Cardiac muscle cell (in vitro differentiated cells and primary cell): ENCODE measurements at regions not wholly inside any gene's neighbourhood (a gene's known extent, or its start where the extent isn't known, plus 50 kb on each side); places are given as distances from the start of the nearest gene placed in this dataset.
A peak's percentile ranks its signal among the peaks of the same experiment; 100 is the strongest.
"Not testable (repeated sequence)": the region's sequence is repeated elsewhere in the genome, so short reads cannot be mapped to it uniquely, and the experiment has no call there.

ENCODE experiments used
- DNase-seq, 2 donors: peaks; one replicate each; pipeline versions ENCODE4 v3.0.0 to v3.0.0-alpha.2; 2010 to 2017; ENCODE audit warnings: low read depth in 1 of 2, low spot score in 1 of 2
- H3K27ac ChIP-seq: fragments of 200-600 bp; sonication (generic); 2 replicates; pipeline ENCODE4 v1.5.1; 2016
- H3K27me3 ChIP-seq: fragments of 200-600 bp; sonication (generic); 2 replicates; pipeline ENCODE4 v1.6.0; 2016; ENCODE audit warnings: control low read depth
- H3K36me3 ChIP-seq: fragments of 200-600 bp; sonication (generic); 2 replicates; pipeline ENCODE4 v1.5.1; 2016; ENCODE audit warnings: control low read depth
- H3K4me1 ChIP-seq: fragments of 200-600 bp; sonication (generic); 2 replicates; pipeline ENCODE4 v1.8.1; 2017; ENCODE audit warnings: low read depth, mild to moderate bottlenecking, mixed run types
- H3K4me3 ChIP-seq: fragments of 200-600 bp; sonication (generic); 2 replicates; pipeline ENCODE4 v1.5.1; 2016; ENCODE audit warnings: mild to moderate bottlenecking
- H3K9me3 ChIP-seq: fragments of 200-600 bp; sonication (generic); 2 replicates; pipeline ENCODE4 v1.5.1; 2017; ENCODE audit warnings: low read depth, mild to moderate bottlenecking, control low read depth
- TF ChIP-seq, protein P1 (sequence below): IDR thresholded peaks from 2 replicates; pipeline ENCODE4 v1.5.1; 2012; ENCODE audit warnings: low read depth, mild to moderate bottlenecking, low read length

DNA sequence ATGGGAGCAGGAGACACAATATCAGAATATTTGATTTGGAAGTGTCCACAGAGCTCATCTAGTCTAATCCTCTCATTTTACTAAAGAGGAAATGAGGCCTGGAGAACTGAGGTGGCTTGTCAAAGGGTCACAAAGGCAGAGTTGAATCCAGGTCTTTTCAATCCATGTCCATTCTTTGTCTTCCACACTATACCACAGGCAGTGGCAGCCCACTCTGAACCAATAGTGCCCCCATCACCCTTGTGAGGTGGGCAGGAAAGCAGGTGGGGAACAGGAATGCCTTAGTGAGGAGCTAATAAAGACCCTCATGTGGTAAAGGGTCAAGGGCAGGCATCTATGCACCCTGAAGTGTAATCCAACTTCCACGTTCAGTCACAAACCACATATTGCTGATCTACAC, 134.8 kb upstream of the EGLN3 start:
- Histone ChIP-seq H3K36me3 (no peaks in the 10 kb centered on the region), H3K9me3 (no peaks in the 10 kb centered on the region), H3K27me3 (no peaks in the 10 kb centered on the region), H3K27ac (no peak overlapping the region), H3K4me3 (no peak overlapping the region), H3K4me1 (peaks cover 4% of the 10 kb centered on the region)
- TF ChIP-seq, protein P1, sequence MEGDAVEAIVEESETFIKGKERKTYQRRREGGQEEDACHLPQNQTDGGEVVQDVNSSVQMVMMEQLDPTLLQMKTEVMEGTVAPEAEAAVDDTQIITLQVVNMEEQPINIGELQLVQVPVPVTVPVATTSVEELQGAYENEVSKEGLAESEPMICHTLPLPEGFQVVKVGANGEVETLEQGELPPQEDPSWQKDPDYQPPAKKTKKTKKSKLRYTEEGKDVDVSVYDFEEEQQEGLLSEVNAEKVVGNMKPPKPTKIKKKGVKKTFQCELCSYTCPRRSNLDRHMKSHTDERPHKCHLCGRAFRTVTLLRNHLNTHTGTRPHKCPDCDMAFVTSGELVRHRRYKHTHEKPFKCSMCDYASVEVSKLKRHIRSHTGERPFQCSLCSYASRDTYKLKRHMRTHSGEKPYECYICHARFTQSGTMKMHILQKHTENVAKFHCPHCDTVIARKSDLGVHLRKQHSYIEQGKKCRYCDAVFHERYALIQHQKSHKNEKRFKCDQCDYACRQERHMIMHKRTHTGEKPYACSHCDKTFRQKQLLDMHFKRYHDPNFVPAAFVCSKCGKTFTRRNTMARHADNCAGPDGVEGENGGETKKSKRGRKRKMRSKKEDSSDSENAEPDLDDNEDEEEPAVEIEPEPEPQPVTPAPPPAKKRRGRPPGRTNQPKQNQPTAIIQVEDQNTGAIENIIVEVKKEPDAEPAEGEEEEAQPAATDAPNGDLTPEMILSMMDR = no peak
- no peak for DNase-seq

DNA sequence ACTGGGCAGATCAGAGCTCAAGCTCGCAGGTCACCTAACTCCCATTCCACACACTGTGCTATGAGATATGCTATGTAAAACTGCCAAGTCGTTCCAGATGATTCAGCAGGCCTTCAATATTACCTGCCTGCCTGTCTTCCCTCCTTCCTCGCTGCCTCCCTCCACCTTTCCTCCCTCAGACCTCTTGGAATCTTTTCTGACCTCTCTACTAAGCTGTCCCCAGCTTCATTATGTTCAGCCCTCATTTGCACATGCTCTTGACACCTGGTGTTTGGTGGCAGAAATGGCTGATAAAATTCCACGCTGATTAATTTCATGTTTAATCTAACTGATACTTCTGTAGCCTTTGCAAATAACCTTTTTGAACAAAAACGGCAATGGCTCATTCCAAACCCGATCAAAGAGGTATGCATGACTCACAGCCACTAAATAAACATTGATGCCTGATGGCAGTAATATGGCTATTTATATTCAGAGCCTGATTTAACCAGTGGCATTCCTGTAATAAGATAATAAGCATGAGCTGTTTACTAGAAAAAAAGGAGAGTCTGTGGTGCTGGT, 130.8 kb upstream of the EGLN3 start:
- no peak overlapping the region for H3K27ac ChIP-seq
- no peaks in the 10 kb centered on the region for H3K9me3 ChIP-seq
- TF ChIP-seq, protein P1 = no peak
- H3K4me1 ChIP-seq = peaks cover 4% of the 10 kb centered on the region
- H3K27me3 ChIP-seq = no peaks in the 10 kb centered on the region
- H3K36me3 ChIP-seq = no peaks in the 10 kb centered on the region
- peak in 1 of 2 donors; percentile 45 for DNase-seq
- no peak overlapping the region for H3K4me3 ChIP-seq

DNA sequence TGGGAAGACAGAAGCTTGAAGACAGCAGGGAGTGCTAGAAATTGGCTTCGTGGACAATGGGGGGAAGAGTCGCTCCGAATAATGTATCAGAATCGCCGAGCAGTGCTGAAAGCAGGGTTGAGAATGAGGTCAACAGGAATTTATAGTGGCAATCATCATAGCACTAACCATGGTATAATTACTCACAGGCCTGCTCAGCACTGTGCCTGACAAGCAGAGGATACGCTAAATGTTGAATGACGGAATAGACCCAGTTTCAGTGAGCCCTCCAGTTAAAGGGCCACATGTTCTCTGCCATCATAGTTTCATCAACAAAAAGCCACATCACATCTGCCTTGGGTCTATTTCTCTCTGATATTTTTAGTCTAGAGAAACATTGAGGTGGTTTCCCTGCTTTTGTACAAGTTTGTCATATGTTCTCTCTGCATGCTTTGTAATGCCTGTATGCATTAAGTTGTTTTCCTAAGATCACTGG, 130.3 kb upstream of the EGLN3 start:
- Histone ChIP-seq H3K27ac (no peak overlapping the region), H3K9me3 (no peaks in the 10 kb centered on the region), H3K36me3 (no peaks in the 10 kb centered on the region), H3K27me3 (no peaks in the 10 kb centered on the region), H3K4me1 (peaks cover 4% of the 10 kb centered on the region), H3K4me3 (no peak overlapping the region)
- TF ChIP-seq, protein P1 = no peak
- DNase-seq = peak in 1 of 2 donors; percentile 42

DNA sequence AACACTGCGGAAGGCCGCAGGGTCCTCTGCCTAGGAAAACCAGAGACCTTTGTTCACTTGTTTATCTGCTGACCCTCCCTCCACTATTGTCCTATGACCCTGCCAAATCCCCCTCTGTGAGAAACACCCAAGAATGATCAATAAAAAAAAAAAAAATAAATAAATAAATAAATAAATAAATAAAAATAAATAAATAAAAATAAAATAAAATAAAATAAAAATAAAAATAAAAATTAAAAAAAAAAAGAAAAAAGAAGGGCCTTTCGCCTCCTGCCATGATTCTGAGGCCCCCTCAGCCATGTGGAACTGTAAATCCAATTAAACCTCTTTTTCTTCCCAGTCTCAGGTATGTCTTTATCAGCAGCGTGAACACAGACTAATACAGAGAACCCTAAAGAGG, 128.8 kb upstream of the EGLN3 start:
- H3K36me3 ChIP-seq, H3K4me3 ChIP-seq, H3K27me3 ChIP-seq, H3K9me3 ChIP-seq, DNase-seq, H3K27ac ChIP-seq, H3K4me1 ChIP-seq: not testable (repeated sequence)

DNA sequence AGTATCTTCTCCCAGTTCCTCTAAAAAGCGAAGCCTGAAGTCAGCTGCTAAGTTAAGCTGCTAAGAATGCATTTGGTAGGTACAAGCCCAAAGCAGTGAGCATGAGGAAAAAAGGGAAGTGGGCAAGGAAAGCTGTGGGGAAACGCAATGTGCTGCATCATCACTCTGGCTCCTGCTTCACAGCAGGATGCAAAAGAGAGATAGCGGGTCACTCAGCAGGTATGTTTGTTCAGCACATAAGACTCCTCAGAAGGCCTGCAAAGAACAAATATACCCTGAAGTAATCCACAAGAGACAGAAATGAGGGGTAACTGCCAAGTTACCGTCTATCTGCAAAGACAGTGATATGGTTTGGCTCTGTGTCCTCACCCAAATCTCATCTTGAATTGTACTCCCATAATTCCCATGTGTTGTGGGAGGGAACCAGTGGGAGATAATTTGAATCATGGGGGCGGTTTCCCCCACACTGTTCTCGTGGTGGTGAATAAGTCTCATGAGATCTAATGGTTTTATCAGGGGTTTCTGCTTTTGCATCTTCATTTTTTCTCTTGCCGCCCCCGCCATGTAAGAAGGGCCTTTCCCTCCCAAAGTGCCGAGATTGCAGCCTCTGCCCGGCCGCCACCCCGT, 127.4 kb upstream of the EGLN3 start:
- Histone ChIP-seq H3K27ac (no peak overlapping the region), H3K27me3 (no peaks in the 10 kb centered on the region), H3K9me3 (no peaks in the 10 kb centered on the region), H3K36me3 (no peaks in the 10 kb centered on the region), H3K4me3 (no peak overlapping the region), H3K4me1 (peaks cover 4% of the 10 kb centered on the region)
- TF ChIP-seq, protein P1 = no peak
- DNase-seq = no peak

DNA sequence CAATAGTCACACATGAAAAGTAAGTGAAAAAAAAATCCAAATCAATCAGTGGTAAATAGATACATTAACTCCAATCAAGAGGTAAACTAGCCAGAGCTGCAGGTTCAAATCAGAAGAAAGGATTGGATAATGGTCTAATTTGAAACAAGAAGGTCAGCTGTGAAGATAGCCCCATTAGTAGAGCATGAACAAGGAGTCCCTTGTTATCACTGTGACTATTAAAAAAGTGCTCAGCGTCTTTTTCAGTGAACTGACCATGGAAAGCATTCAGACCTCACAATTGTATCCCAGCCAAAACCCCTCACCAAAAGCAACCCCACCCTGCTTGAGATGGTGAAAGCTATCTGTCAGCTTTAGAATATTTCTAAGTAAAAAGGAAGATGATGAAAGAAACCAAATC, 125.0 kb upstream of the EGLN3 start:
- Histone ChIP-seq H3K4me3 (no peak overlapping the region), H3K4me1 (no peaks in the 10 kb centered on the region), H3K27me3 (no peaks in the 10 kb centered on the region), H3K27ac (no peak overlapping the region), H3K9me3 (no peaks in the 10 kb centered on the region), H3K36me3 (no peaks in the 10 kb centered on the region)
- no peak for DNase-seq
- TF ChIP-seq, protein P1 = no peak
